HG03439 (cell line): ENCODE measurements at regions not wholly inside any gene's neighbourhood (a gene's known extent, or its start where the extent isn't known, plus 50 kb on each side); places are given as distances from the start of the nearest gene placed in this dataset.
A peak's percentile ranks its signal among the peaks of the same experiment; 100 is the strongest.

ENCODE experiments used
- ATAC-seq: cut with Tn5 transposase; IDR thresholded peaks from one replicate; pipeline ENCODE4 v1.9.1; 2021; ENCODE audit warnings: mild to moderate bottlenecking, moderate library complexity; ENCODE audit not compliant: unreplicated experiment

GRCh38 chr1:42035205-42035829 lies 116.6 kb upstream of the HIVEP3 start:
- ATAC-seq = peak; percentile 73

GRCh38 chr1:42034426-42034825 lies 115.7 kb upstream of the HIVEP3 start:
- ATAC-seq = no peak

GRCh38 chr1:42033629-42034028 lies 114.9 kb upstream of the HIVEP3 start:
- no peak for ATAC-seq

- ATAC-seq = no peak
Observed at GRCh38 chr1:42017730-42018129, 99.0 kb upstream of the HIVEP3 start.

GRCh38 chr1:42017259-42017658 lies 98.5 kb upstream of the HIVEP3 start:
- no peak for ATAC-seq

- ATAC-seq = no peak
Observed at GRCh38 chr1:42014823-42015222, 96.1 kb upstream of the HIVEP3 start.

GRCh38 chr1:42013881-42014470 lies 95.3 kb upstream of the HIVEP3 start:
- no peak for ATAC-seq

- no peak for ATAC-seq
Observed at GRCh38 chr1:42012852-42013251, 94.1 kb upstream of the HIVEP3 start.

GRCh38 chr1:42010381-42010780 lies 91.7 kb upstream of the HIVEP3 start:
- no peak for ATAC-seq

GRCh38 chr1:42008264-42008663 lies 89.5 kb upstream of the HIVEP3 start:
- no peak for ATAC-seq

GRCh38 chr1:42006836-42007235 lies 88.1 kb upstream of the HIVEP3 start:
- ATAC-seq = no peak

- no peak for ATAC-seq
Observed at GRCh38 chr1:42006093-42006492, 87.4 kb upstream of the HIVEP3 start.

- ATAC-seq = no peak
Observed at GRCh38 chr1:42005530-42005929, 86.8 kb upstream of the HIVEP3 start.

- ATAC-seq = no peak
Observed at GRCh38 chr1:42004860-42005259, 86.1 kb upstream of the HIVEP3 start.

- ATAC-seq = no peak
Observed at GRCh38 chr1:42004322-42004721, 85.6 kb upstream of the HIVEP3 start.

- ATAC-seq = no peak
Observed at GRCh38 chr1:42003433-42003832, 84.7 kb upstream of the HIVEP3 start.

GRCh38 chr1:42002220-42002619 lies 83.5 kb upstream of the HIVEP3 start:
- ATAC-seq = no peak

GRCh38 chr1:42000766-42001165 lies 82.0 kb upstream of the HIVEP3 start:
- ATAC-seq = no peak

- ATAC-seq = no peak
Observed at GRCh38 chr1:41999884-42000283, 81.2 kb upstream of the HIVEP3 start.

GRCh38 chr1:41998250-41998649 lies 79.5 kb upstream of the HIVEP3 start:
- ATAC-seq = no peak

- ATAC-seq = no peak
Observed at GRCh38 chr1:41997153-41997552, 78.4 kb upstream of the HIVEP3 start.

GRCh38 chr1:41995441-41996130 lies 76.9 kb upstream of the HIVEP3 start:
- ATAC-seq = no peak
